ENCODE measurements at regions not wholly inside any gene's neighbourhood (a gene's known extent, or its start where the extent isn't known, plus 50 kb on each side); places are given as distances from the start of the nearest gene placed in this dataset.

GRCh38 chr20:50278684-50279531, 88.3 kb downstream of the CEBPB start (continued):
- TF ChIP-seq CUX1 (CRISPR knock-in tag; IDR thresholded peaks at IDR 0.05) (no peak), KAT2B (IDR thresholded peaks at IDR 0.05; ENCODE audit: low read depth, low read length) (no peak), NFE2 (IDR thresholded peaks at IDR 0.05; ENCODE audit: low read depth) (no peak), PKNOX1 (IDR thresholded peaks at IDR 0.05) (peak; percentile 45), TOE1 (IDR thresholded peaks at IDR 0.05; ENCODE audit: borderline replicate concordance) (peak; percentile 60; the same call in 1 of the 2 replicates), TOE1 (CRISPR knock-in tag; IDR thresholded peaks at IDR 0.05; ENCODE audit: borderline replicate concordance, low read depth) (no peak), ZNF224 (CRISPR knock-in tag; IDR thresholded peaks at IDR 0.05) (no peak), NCOA4 (IDR thresholded peaks at IDR 0.05; ENCODE audit: partially characterized antibody) (peak; percentile 79), PCBP2 (IDR thresholded peaks at IDR 0.05; ENCODE audit: low read depth, low read length, poor library complexity, severe bottlenecking) (no peak), MXD1 (CRISPR knock-in tag; IDR thresholded peaks at IDR 0.05; ENCODE audit: borderline replicate concordance, poor library complexity, severe bottlenecking) (no peak), SRSF9 (IDR thresholded peaks at IDR 0.05; ENCODE audit: borderline replicate concordance, low read depth, low read length) (no peak), RERE (CRISPR knock-in tag; IDR thresholded peaks at IDR 0.05; ENCODE audit: borderline replicate concordance) (0 out of 2 replicates have a peak, but pooled peaks have one; percentile 59), RCOR1 (IDR thresholded peaks at IDR 0.05; ENCODE audit: borderline replicate concordance in 1 of 2, low read depth in 2 of 2, low read length in 2 of 2) (peak; percentile 62 to 90; a peak in 3 of 4 replicates)

All from K562 (cell line).